K562 (cell line): ENCODE measurements at regions not wholly inside any gene's neighbourhood (a gene's known extent, or its start where the extent isn't known, plus 50 kb on each side); places are given as distances from the start of the nearest gene placed in this dataset.
A peak's percentile ranks its signal among the peaks of the same experiment; 100 is the strongest.

ENCODE experiments used
- ATAC-seq: fragments of 200-7000 bp; cut with Tn5 transposase; 3 replicates; pipeline ENCODE4 v1.9.1; 2020; ENCODE audit warnings: moderate library complexity
- BruUV-seq: library from RNA; stranded (reverse); fragments of 400-500 nt; replicated peaks from 2 replicates; lab custom pipeline; 2021; lab: Mats Ljungman, UMichigan
- CTCF ChIA-PET: fragments of 300-600 bp; formaldehyde crosslinking; extraction: SDS; loops from one replicate; lab custom pipeline; 2021; ENCODE audit warnings: low intra/inter-chr PET ratio; lab: Yijun Ruan, JAX
- POLR2A ChIA-PET: fragments of 300-600, 350-650 bp; sonication (Branson Sonifier 250); formaldehyde crosslinking; extraction: SDS; loops from one replicate; lab custom pipeline; 2021; ENCODE audit warnings: antibody characterized with exemption, inconsistent platforms; lab: Yijun Ruan, JAX
- DNase-seq, 4 experiments: peaks; one replicate each; pipeline versions ENCODE4 v3.0.0 to v3.0.0-alpha.2; 2011 to 2018; ENCODE audit warnings: low spot score in 3 of 4, mixed read lengths in 3 of 4; ENCODE audit errors: extremely low read depth in 1 of 4
- FAIRE-seq: peaks from 2 replicates; lab custom pipeline; 2011; peaks lifted over from hg19 to GRCh38; lab: Jason Lieb, UNC
- H2AFZ ChIP-seq: 2 replicates; pipeline ENCODE4 v1.6.0; 2011; ENCODE audit warnings: low read depth, low read length, control low read depth, inconsistent platforms
- H3K27ac ChIP-seq: fragments of 200-600 bp; 3 replicates; pipeline ENCODE4 v1.8.0; 2011; ENCODE audit warnings: low read depth, mild to moderate bottlenecking, control low read depth, inconsistent platforms, low read length, moderate library complexity, mixed read lengths; ENCODE audit errors: extremely low read depth
- H3K27me3 ChIP-seq, 2 experiments: fragments of 300-600 bp in 1 of 2; 2 replicates in 1 of 2; 3 replicates in 1 of 2; pipeline versions ENCODE4 v1.6.0 to v1.8.0; 2011; ENCODE audit warnings: inconsistent platforms in 2 of 2, low read length in 2 of 2, mild to moderate bottlenecking in 1 of 2, mixed read lengths in 1 of 2, moderate library complexity in 1 of 2; ENCODE audit not compliant: control insufficient read depth in 2 of 2, insufficient read depth in 2 of 2
- H3K36me3 ChIP-seq: fragments of 300-600 bp; 3 replicates; pipeline ENCODE4 v1.8.0; 2011; ENCODE audit warnings: mild to moderate bottlenecking, low read length, inconsistent platforms; ENCODE audit not compliant: control insufficient read depth, insufficient read depth
- H3K4me1 ChIP-seq, 2 experiments: fragments of 200-600 bp in 1 of 2; replicated peaks in 1 of 2; 2 replicates in 1 of 2; 3 replicates in 1 of 2; pipeline versions ENCODE4 v1.5.1 to v1.8.0; 2011; ENCODE audit warnings: inconsistent platforms in 2 of 2, low read length in 2 of 2, mild to moderate bottlenecking in 1 of 2, mixed read lengths in 1 of 2, moderate library complexity in 1 of 2; ENCODE audit not compliant: control insufficient read depth in 2 of 2, insufficient read depth in 2 of 2
- H3K4me2 ChIP-seq: 2 replicates; pipeline ENCODE4 v1.6.1; 2011; ENCODE audit warnings: low read length, control low read depth, inconsistent platforms, mixed read lengths; ENCODE audit not compliant: insufficient read depth
- H3K4me3 ChIP-seq: fragments of 200-600 bp; sonication (generic), shearing (Covaris generic); 2 replicates; pipeline ENCODE4 v1.5.1; 2016; ENCODE audit warnings: control low read depth, inconsistent platforms
- H3K79me2 ChIP-seq: fragments of 200-600 bp; 3 replicates; pipeline ENCODE4 v1.8.0; 2011; ENCODE audit warnings: low read length, inconsistent platforms; ENCODE audit not compliant: control insufficient read depth, insufficient read depth
- H3K9ac ChIP-seq, 2 experiments: 2 replicates each; pipeline versions ENCODE4 v1.6.0 to v1.6.1; 2011; ENCODE audit warnings: low read depth in 2 of 2, low read length in 2 of 2, control low read depth in 1 of 2, inconsistent platforms in 1 of 2, mild to moderate bottlenecking in 1 of 2, mixed read lengths in 1 of 2; ENCODE audit not compliant: insufficient read depth in 1 of 2
- H3K9me1 ChIP-seq: one replicate; pipeline ENCODE4 v1.6.0; 2011; ENCODE audit warnings: inconsistent platforms, mild to moderate bottlenecking, low read length, moderate library complexity; ENCODE audit not compliant: control insufficient read depth, insufficient read depth
- H3K9me3 ChIP-seq: replicated peaks from 2 replicates; pipeline ENCODE4 v1.5.1; 2011; ENCODE audit warnings: low read depth, low read length, inconsistent platforms; ENCODE audit not compliant: control insufficient read depth, insufficient read depth
- H4K20me1 ChIP-seq: replicated peaks from 2 replicates; pipeline ENCODE4 v1.6.1; 2011; ENCODE audit warnings: low read length, inconsistent platforms, mixed read lengths; ENCODE audit not compliant: control insufficient read depth, insufficient read depth
- MNT ChIP-seq, 2 experiments: fragments of 450-650 bp; conservative IDR thresholded peaks; 2 replicates each; pipeline ENCODE4 v1.6.1; 2017; ENCODE audit warnings: mild to moderate bottlenecking in 2 of 2, moderate library complexity in 2 of 2
- TBP ChIP-seq: optimal IDR thresholded peaks from 2 replicates; pipeline ENCODE3; 2011; ENCODE audit warnings: low read depth, low read length, improper control_type of control experiment
- ZC3H11A ChIP-seq: IDR thresholded peaks from 2 replicates; pipeline ENCODE4 v1.6.1; 2012; ENCODE audit warnings: low read depth, low read length, improper control_type of control experiment
- in situ Hi-C: fragments of 300-500 bp; cut with MboI; formaldehyde crosslinking; loops from 4 replicates; pipeline ENCODE4 v1.15.0; 2018; ENCODE audit warnings: inconsistent platforms, mixed read lengths
- intact Hi-C: fragments of 100-400 bp; cut with micrococcal nuclease; formaldehyde crosslinking; loops from 2 replicates; pipeline ENCODE4 v1.14.2; 2022
- TF ChIP-seq, protein P1 (sequence below): fragments of 250-450 bp; sonication (Bioruptor Pico); IDR thresholded peaks from 2 replicates; pipeline ENCODE4 v1.5.0; 2021
- TF ChIP-seq, protein P2 (sequence below): fragments of 450-650 bp; formaldehyde crosslinking; IDR thresholded peaks from 2 replicates; pipeline ENCODE4 v1.4.0; 2020; ENCODE audit warnings: mild to moderate bottlenecking

GRCh38 chr6:56382416-56382940 is 135.1 kb upstream of the COL21A1 start:
- no peak for DNase-seq
- FAIRE-seq = no peak
- Histone ChIP-seq H3K36me3 (no peaks in the 10 kb centered on the region), H3K4me1 (no peaks in the 10 kb centered on the region; a peak in 1 of 5 replicates), H3K9ac (no peak overlapping the region)
- CTCF ChIA-PET = no interaction called here
- intact Hi-C loops = no loop called here
- no TSS peak for BruUV-seq
- TF ChIP-seq MNT (conservative IDR thresholded peaks at IDR 0.05) (no peak), ZC3H11A (no peak), TBP (no peak)
- TF ChIP-seq, protein P1, sequence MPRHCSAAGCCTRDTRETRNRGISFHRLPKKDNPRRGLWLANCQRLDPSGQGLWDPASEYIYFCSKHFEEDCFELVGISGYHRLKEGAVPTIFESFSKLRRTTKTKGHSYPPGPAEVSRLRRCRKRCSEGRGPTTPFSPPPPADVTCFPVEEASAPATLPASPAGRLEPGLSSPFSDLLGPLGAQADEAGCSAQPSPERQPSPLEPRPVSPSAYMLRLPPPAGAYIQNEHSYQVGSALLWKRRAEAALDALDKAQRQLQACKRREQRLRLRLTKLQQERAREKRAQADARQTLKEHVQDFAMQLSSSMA (CRISPR knock-in tag) = no peak
- TF ChIP-seq, protein P2, sequence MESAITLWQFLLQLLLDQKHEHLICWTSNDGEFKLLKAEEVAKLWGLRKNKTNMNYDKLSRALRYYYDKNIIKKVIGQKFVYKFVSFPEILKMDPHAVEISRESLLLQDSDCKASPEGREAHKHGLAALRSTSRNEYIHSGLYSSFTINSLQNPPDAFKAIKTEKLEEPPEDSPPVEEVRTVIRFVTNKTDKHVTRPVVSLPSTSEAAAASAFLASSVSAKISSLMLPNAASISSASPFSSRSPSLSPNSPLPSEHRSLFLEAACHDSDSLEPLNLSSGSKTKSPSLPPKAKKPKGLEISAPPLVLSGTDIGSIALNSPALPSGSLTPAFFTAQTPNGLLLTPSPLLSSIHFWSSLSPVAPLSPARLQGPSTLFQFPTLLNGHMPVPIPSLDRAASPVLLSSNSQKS (CRISPR knock-in tag) = 0 out of 2 replicates have a peak, but pooled peaks have one; percentile 18
- TF ChIP-seq, all 486 proteins: peak for 1
- Histone ChIP-seq H2AFZ (no peak overlapping the region), H4K20me1 (no peaks in the 10 kb centered on the region), H3K4me3 (no peak overlapping the region), H3K27me3 (no peaks in the 10 kb centered on the region), H3K79me2 (no peaks in the 10 kb centered on the region), H3K9me1 (no peaks in the 10 kb centered on the region), H3K4me2 (no peak overlapping the region), H3K27ac (no peak overlapping the region), H3K9me3 (no peaks in the 10 kb centered on the region)
- in situ Hi-C loops = no loop called here
- no peak for ATAC-seq
- POLR2A ChIA-PET = no interaction called here
